SK-N-SH treated with all-trans-retinoic acid at 6 μM for 48 hours (cell line): ENCODE measurements at regions not wholly inside any gene's neighbourhood (a gene's known extent, or its start where the extent isn't known, plus 50 kb on each side); places are given as distances from the start of the nearest gene placed in this dataset.

Source experiments
- ARNTL ChIP-seq: fragments of 450-650 bp; formaldehyde crosslinking; IDR thresholded peaks from 2 replicates; pipeline ENCODE4 v1.5.0; 2020; ENCODE audit warnings: low read depth, mild to moderate bottlenecking, moderate library complexity, borderline replicate concordance
- CSDC2 ChIP-seq: fragments of 250-450 bp; sonication (Bioruptor Pico); IDR thresholded peaks from 2 replicates; pipeline ENCODE4 v1.5.0; 2020; ENCODE audit warnings: mild to moderate bottlenecking, moderate library complexity
- OSR1 ChIP-seq: fragments of 250-450 bp; sonication (Bioruptor Pico); IDR thresholded peaks from 2 replicates; pipeline ENCODE4 v1.8.0; 2022; ENCODE audit warnings: moderate library complexity, mild to moderate bottlenecking, inconsistent platforms
- PPARA ChIP-seq: fragments of 250-450 bp; sonication (Bioruptor Pico); IDR thresholded peaks from 2 replicates; pipeline ENCODE4 v1.5.0; 2020; ENCODE audit warnings: mild to moderate bottlenecking, borderline replicate concordance
- SNAI2 ChIP-seq: fragments of 250-450 bp; sonication (Bioruptor Pico); IDR thresholded peaks from 2 replicates; pipeline ENCODE4 v1.5.0; 2020; ENCODE audit warnings: mild to moderate bottlenecking, moderate library complexity
- TCF4 ChIP-seq: fragments of 250-450 bp; sonication (Bioruptor Pico); IDR thresholded peaks from 2 replicates; pipeline ENCODE4 v1.8.0; 2021; ENCODE audit warnings: mild to moderate bottlenecking, moderate library complexity, borderline replicate concordance
- TOX ChIP-seq: fragments of 250-450 bp; sonication (Bioruptor Pico); IDR thresholded peaks from 2 replicates; pipeline ENCODE4 v1.8.0; 2021; ENCODE audit warnings: mild to moderate bottlenecking, moderate library complexity, borderline replicate concordance
- ZFP3 ChIP-seq: fragments of 250-450 bp; sonication (Bioruptor Pico); IDR thresholded peaks from 2 replicates; pipeline ENCODE4 v1.5.0; 2020; ENCODE audit warnings: mild to moderate bottlenecking, moderate library complexity
- ZFP30 ChIP-seq: fragments of 450-650 bp; formaldehyde crosslinking; IDR thresholded peaks from 2 replicates; pipeline ENCODE4 v1.5.0; 2022; ENCODE audit warnings: mild to moderate bottlenecking, moderate library complexity
- TF ChIP-seq, protein P1 (sequence below): fragments of 250-450 bp; sonication (Bioruptor Pico); IDR thresholded peaks from 2 replicates; pipeline ENCODE4 v1.5.1; 2020; ENCODE audit warnings: low read depth, mild to moderate bottlenecking, moderate library complexity
- TF ChIP-seq, protein P2 (sequence below): fragments of 250-450 bp; sonication (Bioruptor Pico); IDR thresholded peaks from 2 replicates; pipeline ENCODE4 v1.8.0; 2020; ENCODE audit warnings: mild to moderate bottlenecking, moderate library complexity, borderline replicate concordance
- TF ChIP-seq, protein P3 (sequence below): fragments of 250-450 bp; sonication (Bioruptor Pico); IDR thresholded peaks from 2 replicates; pipeline ENCODE4 v1.8.0; 2021; ENCODE audit warnings: low read depth, mild to moderate bottlenecking, moderate library complexity, borderline replicate concordance
- TF ChIP-seq, protein P4 (sequence below): fragments of 250-450 bp; sonication (Bioruptor Pico); IDR thresholded peaks from 2 replicates; pipeline ENCODE4 v1.5.1; 2021; ENCODE audit warnings: mild to moderate bottlenecking, moderate library complexity

DNA sequence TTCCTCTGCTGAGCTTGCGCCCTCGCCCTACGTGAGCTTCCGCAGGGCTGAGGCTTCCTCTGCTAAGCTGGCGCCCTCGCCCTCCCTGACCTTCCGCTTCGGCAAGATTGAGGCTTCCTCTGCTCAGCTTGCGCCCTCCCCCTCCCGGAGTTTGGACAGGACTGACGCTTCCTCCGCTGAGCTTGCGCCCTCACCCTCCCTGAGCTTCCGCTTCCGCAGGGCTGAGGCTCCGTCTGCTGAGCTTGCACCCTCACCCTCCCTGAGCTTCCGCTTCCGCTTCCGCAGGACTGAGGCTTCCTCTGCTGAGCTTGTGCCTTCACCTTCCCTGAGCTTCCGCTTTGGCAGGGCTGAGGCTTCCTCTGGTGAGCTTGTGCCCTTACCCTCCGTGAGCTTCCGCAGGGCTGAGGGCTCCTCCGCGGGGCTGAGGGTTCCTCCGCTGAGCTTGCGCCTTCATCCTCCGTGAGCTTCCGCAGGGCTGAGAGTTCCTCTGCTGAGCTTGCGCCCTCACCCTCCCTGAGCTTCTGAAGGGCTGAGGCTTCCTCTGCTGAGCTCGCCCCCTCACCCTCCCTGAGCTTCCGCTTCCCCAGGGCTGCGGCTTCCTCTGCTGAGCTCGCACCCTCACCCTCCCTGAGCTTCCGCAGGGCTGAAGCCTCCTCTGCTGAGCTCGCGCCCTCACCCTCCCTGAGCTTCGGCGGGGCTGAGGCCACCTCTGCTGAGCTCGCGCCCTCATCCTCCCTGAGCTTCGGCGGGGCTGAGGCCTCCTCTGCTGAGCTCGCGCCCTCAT is 753.6 kb upstream of the TPTE start:
- TF ChIP-seq SNAI2 (CRISPR knock-in tag): no peak
- TF ChIP-seq OSR1 (CRISPR knock-in tag): no peak
- TF ChIP-seq TOX (CRISPR knock-in tag): no peak
- TF ChIP-seq, protein P1, sequence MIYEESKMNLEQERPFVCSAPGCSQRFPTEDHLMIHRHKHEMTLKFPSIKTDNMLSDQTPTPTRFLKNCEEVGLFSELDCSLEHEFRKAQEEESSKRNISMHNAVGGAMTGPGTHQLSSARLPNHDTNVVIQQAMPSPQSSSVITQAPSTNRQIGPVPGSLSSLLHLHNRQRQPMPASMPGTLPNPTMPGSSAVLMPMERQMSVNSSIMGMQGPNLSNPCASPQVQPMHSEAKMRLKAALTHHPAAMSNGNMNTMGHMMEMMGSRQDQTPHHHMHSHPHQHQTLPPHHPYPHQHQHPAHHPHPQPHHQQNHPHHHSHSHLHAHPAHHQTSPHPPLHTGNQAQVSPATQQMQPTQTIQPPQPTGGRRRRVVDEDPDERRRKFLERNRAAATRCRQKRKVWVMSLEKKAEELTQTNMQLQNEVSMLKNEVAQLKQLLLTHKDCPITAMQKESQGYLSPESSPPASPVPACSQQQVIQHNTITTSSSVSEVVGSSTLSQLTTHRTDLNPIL (CRISPR knock-in tag): no peak
- TF ChIP-seq ARNTL: no peak
- TF ChIP-seq, protein P2, sequence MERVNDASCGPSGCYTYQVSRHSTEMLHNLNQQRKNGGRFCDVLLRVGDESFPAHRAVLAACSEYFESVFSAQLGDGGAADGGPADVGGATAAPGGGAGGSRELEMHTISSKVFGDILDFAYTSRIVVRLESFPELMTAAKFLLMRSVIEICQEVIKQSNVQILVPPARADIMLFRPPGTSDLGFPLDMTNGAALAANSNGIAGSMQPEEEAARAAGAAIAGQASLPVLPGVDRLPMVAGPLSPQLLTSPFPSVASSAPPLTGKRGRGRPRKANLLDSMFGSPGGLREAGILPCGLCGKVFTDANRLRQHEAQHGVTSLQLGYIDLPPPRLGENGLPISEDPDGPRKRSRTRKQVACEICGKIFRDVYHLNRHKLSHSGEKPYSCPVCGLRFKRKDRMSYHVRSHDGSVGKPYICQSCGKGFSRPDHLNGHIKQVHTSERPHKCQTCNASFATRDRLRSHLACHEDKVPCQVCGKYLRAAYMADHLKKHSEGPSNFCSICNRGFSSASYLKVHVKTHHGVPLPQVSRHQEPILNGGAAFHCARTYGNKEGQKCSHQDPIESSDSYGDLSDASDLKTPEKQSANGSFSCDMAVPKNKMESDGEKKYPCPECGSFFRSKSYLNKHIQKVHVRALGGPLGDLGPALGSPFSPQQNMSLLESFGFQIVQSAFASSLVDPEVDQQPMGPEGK (CRISPR knock-in tag): no peak
- TF ChIP-seq ZFP30 (CRISPR knock-in tag): no peak
- no peak for TF ChIP-seq TCF4 (CRISPR knock-in tag)
- TF ChIP-seq CSDC2: no peak
- TF ChIP-seq, protein P3, sequence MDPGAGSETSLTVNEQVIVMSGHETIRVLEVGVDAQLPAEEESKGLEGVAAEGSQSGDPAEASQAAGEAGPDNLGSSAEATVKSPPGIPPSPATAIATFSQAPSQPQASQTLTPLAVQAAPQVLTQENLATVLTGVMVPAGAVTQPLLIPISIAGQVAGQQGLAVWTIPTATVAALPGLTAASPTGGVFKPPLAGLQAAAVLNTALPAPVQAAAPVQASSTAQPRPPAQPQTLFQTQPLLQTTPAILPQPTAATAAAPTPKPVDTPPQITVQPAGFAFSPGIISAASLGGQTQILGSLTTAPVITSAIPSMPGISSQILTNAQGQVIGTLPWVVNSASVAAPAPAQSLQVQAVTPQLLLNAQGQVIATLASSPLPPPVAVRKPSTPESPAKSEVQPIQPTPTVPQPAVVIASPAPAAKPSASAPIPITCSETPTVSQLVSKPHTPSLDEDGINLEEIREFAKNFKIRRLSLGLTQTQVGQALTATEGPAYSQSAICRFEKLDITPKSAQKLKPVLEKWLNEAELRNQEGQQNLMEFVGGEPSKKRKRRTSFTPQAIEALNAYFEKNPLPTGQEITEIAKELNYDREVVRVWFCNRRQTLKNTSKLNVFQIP: no peak
- TF ChIP-seq, protein P4, sequence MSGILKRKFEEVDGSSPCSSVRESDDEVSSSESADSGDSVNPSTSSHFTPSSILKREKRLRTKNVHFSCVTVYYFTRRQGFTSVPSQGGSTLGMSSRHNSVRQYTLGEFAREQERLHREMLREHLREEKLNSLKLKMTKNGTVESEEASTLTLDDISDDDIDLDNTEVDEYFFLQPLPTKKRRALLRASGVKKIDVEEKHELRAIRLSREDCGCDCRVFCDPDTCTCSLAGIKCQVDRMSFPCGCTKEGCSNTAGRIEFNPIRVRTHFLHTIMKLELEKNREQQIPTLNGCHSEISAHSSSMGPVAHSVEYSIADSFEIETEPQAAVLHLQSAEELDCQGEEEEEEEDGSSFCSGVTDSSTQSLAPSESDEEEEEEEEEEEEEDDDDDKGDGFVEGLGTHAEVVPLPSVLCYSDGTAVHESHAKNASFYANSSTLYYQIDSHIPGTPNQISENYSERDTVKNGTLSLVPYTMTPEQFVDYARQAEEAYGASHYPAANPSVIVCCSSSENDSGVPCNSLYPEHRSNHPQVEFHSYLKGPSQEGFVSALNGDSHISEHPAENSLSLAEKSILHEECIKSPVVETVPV (CRISPR knock-in tag): no peak
- no peak for TF ChIP-seq PPARA (CRISPR knock-in tag)
- no peak for TF ChIP-seq ZFP3 (CRISPR knock-in tag)
